OCI-LY3 (cell line): ENCODE measurements at regions not wholly inside any gene's neighbourhood (a gene's known extent, or its start where the extent isn't known, plus 50 kb on each side); places are given as distances from the start of the nearest gene placed in this dataset.

ENCODE experiments used
- EZH2phosphoT487 ChIP-seq: fragments of 200-600 bp; shearing (Covaris generic); IDR thresholded peaks from 2 replicates; pipeline ENCODE4 v1.6.1; 2018; ENCODE audit warnings: antibody characterized with exemption, mixed run types, low read depth
- TF ChIP-seq, protein P1 (sequence below): fragments of 200-600, 300-600 bp; sonication (generic); IDR thresholded peaks from 2 replicates; pipeline ENCODE4 v1.5.1; 2014; ENCODE audit warnings: antibody characterized with exemption, low read length, low read depth

DNA sequence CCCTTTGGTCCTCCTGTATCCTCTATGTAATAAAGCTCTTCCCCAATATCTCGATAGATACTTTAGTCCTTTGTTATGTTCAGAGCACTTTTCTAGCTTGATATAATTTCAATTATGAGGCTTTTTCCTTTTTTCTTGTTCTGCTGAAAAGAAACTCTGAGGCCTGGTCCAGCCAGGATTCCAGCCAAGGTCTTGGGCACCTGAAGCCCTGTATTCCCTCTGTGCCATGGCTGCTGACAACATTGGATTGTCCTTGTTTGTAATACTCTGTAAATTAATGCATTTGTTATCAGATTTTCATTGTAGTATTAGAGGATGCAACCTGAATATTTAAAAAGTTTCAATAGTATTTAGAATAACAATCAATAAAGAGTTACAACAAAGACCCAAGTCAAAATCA lies 67.9 kb upstream of the ADAMTS5 start:
- TF ChIP-seq, protein P1, sequence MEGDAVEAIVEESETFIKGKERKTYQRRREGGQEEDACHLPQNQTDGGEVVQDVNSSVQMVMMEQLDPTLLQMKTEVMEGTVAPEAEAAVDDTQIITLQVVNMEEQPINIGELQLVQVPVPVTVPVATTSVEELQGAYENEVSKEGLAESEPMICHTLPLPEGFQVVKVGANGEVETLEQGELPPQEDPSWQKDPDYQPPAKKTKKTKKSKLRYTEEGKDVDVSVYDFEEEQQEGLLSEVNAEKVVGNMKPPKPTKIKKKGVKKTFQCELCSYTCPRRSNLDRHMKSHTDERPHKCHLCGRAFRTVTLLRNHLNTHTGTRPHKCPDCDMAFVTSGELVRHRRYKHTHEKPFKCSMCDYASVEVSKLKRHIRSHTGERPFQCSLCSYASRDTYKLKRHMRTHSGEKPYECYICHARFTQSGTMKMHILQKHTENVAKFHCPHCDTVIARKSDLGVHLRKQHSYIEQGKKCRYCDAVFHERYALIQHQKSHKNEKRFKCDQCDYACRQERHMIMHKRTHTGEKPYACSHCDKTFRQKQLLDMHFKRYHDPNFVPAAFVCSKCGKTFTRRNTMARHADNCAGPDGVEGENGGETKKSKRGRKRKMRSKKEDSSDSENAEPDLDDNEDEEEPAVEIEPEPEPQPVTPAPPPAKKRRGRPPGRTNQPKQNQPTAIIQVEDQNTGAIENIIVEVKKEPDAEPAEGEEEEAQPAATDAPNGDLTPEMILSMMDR: no peak
- TF ChIP-seq EZH2phosphoT487: no peak
